NCI-H2227 treated with DMSO at 0.1 percent for 48 hours (cell line): ENCODE measurements at regions not wholly inside any gene's neighbourhood (a gene's known extent, or its start where the extent isn't known, plus 50 kb on each side); places are given as distances from the start of the nearest gene placed in this dataset.

Source experiments
- DNase-seq: peaks from one replicate; lab custom pipeline; 2025; lab: John Stamatoyannopoulos, UW

- DNase-seq: no peak
Measured at GRCh38 chr6:121823437-121823851, 388.0 kb downstream of the GJA1 start.

GRCh38 chr6:121826156-121826810 is 390.8 kb downstream of the GJA1 start:
- no peak for DNase-seq

DNA sequence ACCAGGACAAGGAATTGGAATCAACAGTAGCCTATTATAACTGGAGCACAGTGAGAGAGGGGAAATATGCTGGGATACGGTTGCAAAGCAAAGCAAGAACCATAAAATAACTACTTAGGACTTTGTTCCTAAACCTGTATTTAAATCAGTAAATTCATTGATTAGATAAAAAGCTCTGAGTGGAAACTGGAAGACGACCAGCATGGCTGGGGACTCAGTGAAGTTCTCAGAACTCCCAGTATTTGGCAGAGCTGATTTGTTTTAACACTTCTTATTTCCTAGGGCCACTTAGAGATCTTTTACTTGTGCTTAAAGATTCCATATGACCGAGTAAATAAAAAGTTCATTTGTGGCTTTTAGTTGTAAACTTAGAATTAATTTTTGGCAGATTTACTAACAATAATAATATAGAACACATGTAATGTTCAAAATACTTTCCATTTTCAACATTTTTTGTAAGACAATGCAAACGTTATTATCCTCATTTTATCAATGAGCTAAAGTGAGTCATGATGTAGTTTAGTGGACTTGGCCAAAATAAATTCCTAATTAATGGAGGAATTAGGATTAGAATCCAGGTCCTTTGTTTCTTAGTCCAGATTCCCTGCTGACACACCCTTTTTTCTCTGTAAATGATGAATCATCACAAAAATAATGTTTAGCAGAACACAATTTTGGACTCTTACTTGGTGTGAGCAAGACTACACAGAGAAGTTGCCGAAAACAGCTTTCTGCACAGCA is 392.9 kb downstream of the GJA1 start:
- no peak for DNase-seq

- DNase-seq: no peak
Measured at GRCh38 chr6:121830736-121831135, 395.3 kb downstream of the GJA1 start.

DNA sequence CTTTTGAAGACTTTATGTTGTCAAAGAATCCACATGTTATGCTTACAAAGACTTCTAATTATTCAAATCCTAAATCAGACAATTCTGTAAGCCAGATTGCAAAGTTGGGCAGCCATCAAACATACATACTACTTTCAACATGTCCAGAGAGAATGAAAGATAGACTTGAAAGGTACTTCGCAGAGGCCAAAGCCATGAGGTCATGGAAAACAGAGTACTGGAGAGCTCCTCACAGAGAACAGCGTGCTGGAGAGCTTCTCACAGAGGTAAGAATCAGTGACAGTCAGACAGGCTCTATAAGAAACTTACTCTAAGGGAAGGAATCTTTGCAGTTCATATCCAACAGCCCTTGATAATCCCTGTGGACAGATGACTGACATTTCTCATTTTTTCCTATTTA is 400.2 kb downstream of the GJA1 start:
- no peak for DNase-seq

- no peak for DNase-seq
Measured at GRCh38 chr6:121837545-121838229, 402.2 kb downstream of the GJA1 start.

DNA sequence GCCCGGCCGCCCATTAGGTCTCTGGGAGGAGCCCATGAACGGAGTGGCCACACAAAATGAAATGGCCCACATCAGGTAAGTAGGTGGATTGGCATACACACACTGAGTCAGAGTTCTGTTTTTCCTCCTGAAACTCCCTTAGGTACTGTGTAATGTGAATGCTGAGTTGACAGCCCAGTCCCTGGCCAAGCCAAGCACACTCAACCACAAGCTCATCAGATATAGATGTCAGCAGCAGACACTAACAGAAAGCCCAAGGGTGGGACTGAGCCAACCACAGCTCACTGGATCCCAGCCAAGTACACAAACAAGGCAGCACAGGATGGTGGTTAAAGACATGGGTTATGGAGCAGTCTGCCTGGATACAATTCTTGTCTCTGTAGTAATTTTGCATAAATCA is 403.4 kb downstream of the GJA1 start:
- no peak for DNase-seq

DNA sequence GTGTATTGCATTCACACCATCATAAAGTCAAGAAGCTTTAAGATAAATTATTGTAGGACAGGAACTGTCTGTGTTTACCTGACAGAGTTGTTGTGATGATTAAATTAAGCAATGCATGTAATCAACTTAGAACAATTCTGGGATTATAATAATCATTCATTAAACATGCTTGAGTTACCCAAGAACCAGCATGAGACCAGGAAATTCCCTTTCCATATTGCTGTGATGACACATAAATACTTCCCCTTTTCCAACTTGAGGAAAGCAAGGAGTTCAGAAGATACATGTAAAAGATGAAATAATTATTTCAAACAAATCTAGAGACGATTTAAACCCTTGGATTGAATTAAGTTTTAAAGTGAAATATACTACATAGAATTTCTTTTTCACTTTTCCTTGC is 404.4 kb downstream of the GJA1 start:
- no peak for DNase-seq

- no peak for DNase-seq
Measured at GRCh38 chr6:121844898-121845297, 409.5 kb downstream of the GJA1 start.

GRCh38 chr6:121847806-121848522 is 412.5 kb downstream of the GJA1 start:
- DNase-seq: no peak

DNA sequence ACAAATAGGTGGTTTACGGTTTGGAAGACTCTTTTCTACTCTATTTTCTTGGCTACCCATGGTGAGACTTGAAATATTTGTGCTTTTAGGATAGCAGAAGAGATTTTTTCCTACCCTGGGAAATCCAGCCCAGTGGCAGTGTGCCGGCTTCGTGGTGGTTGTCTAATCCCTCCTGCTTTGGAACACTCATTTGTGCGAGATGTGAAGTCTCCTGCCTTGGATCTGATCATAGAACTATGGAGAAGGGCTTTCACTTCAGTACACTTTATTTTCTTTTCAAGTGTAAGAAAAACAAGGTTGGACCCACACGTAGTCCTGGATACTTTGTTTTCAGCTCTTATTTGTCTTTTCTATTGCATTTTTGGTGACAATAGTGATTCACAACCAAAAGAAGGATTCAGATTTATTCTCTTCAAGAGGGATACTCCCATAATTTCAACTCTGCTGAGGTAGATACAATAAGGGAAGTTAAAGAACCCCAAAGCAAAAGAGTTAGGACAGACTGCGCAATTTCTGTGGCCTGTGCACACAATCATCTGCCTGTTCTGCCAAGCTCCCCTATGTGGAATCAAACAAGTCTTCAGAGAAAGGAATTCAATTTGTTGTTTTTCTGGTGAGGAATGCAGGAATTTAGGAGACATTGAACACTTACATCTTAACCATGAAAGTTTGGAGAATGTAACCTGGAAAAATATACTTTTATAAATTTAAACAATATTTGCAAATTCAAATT is 413.2 kb downstream of the GJA1 start:
- DNase-seq: no peak

DNA sequence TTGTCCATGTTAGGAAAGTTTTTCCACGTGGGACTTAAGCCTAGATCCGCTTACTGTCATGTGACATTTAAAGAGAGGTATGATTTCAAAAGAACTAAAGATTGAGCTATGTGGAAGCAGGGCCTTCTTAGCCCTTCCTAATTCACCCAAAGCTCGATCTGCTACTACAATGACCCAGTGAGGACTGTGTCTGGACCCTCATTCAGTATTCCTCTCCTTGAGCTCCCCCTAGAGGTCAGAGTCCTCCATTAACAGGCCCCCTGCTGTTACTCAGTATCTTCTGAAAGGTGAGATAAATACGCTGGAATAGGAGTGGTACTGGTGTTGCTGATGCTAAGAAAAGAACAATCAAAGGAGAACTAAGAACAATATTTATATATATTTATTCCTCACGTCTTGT is 414.0 kb downstream of the GJA1 start:
- no peak for DNase-seq

- DNase-seq: no peak
Measured at GRCh38 chr6:121851056-121851455, 415.6 kb downstream of the GJA1 start.

GRCh38 chr6:121853686-121854085 is 418.2 kb downstream of the GJA1 start:
- no peak for DNase-seq

- DNase-seq: no peak
Measured at GRCh38 chr6:121855521-121855920, 420.1 kb downstream of the GJA1 start.

GRCh38 chr6:121856296-121856695 is 420.9 kb downstream of the GJA1 start:
- DNase-seq: no peak

DNA sequence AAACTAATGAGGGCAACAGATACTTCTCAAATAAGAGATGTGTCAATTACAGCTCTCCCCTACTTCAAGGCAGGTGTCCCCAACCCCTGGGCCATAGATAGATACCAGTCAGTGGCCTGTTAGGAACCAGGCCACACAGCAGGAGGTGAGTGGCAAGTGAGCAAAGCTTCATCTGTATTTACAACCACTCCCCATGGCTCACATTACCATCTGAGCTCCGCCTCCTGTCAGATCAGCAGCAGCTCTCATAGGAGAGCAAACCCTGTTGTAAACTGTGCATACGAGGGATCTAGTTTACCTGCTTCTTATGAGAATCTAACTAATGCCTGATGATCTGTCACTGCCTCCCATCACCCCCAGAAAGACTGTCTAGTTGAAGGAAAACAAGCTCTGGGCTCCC is 422.1 kb downstream of the GJA1 start:
- no peak for DNase-seq

- DNase-seq: no peak
Measured at GRCh38 chr6:121858310-121858709, 422.9 kb downstream of the GJA1 start.

- DNase-seq: no peak
Measured at GRCh38 chr6:121858986-121859385, 423.5 kb downstream of the GJA1 start.

GRCh38 chr6:121865811-121866210 is 430.4 kb downstream of the GJA1 start:
- no peak for DNase-seq

DNA sequence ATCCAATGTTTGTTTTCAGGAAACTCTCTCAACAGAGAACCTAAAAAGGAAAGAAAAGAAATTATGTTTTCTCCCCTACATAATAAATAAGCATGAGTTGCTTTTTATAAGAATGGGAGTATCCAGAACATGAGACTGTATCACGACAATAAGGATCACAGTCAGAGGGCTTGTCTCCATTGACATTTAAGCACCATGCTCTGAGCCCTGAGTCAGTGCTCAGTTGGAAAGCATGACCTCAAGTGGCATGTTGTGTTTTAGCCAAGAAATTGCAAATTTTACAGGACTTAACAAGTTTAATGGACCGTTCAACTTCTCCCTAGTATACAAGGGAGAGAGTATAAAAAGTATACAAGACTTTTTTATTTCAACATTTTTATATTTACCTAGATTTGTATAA is 431.6 kb downstream of the GJA1 start:
- no peak for DNase-seq

DNA sequence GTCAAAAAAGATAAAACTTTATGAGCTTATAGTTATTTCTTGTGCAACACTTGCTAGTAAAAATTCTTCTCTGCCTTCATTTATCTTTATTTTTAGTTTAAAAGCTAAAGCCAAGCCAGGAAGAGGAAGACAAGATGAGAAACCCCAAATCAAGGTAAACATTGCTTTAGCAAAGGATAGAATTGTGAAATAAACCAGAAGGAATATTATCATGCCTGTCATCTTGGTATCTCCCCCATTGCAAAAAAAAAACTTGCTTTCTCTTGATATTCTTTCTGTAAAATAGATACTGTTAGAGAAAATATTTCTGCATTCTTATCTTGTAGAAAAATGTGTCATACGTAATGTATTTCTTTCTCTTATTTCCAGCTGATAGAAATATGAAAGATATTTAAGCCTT is 432.8 kb downstream of the GJA1 start:
- DNase-seq: no peak
